ENCODE measurements at regions not wholly inside any gene's neighbourhood (a gene's known extent, or its start where the extent isn't known, plus 50 kb on each side); places are given as distances from the start of the nearest gene placed in this dataset.

DNA sequence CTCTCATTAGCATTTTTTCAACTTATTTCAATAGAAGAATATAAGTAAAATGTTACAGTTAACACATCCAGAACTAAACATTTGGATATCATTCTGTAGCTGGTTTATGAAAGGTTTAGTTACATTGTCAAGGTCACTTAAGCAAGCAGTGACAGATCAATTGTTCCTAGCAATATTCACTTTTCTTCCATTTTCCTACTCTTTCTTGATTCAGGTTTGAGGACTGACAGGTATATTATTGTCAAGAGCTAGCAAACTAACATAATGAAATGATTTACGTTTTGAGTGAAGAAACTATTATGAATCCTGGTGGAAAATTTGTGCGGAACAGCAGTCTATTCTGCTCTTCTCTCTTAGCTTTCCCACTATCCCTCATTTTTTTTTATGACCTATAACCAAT lies 220.4 kb upstream of the ADGRL4 start:
- TF ChIP-seq, protein P1, sequence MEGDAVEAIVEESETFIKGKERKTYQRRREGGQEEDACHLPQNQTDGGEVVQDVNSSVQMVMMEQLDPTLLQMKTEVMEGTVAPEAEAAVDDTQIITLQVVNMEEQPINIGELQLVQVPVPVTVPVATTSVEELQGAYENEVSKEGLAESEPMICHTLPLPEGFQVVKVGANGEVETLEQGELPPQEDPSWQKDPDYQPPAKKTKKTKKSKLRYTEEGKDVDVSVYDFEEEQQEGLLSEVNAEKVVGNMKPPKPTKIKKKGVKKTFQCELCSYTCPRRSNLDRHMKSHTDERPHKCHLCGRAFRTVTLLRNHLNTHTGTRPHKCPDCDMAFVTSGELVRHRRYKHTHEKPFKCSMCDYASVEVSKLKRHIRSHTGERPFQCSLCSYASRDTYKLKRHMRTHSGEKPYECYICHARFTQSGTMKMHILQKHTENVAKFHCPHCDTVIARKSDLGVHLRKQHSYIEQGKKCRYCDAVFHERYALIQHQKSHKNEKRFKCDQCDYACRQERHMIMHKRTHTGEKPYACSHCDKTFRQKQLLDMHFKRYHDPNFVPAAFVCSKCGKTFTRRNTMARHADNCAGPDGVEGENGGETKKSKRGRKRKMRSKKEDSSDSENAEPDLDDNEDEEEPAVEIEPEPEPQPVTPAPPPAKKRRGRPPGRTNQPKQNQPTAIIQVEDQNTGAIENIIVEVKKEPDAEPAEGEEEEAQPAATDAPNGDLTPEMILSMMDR (IDR thresholded peaks at IDR 0.05): no peak
- TF ChIP-seq POLR2A (IDR thresholded peaks at IDR 0.05): no peak
